Transverse colon (tissue), 4 donors: ENCODE measurements at regions not wholly inside any gene's neighbourhood (a gene's known extent, or its start where the extent isn't known, plus 50 kb on each side); places are given as distances from the start of the nearest gene placed in this dataset.

Experiments used
- DNase-seq: peaks from one replicate; pipeline ENCODE4 v3.0.0-alpha.2; 2019
- H3K27ac ChIP-seq, 4 donors: fragments of 200-600 bp; sonication (generic); 2 replicates each; pipeline ENCODE4 v1.5.1; 2016 to 2018; ENCODE audit warnings: inconsistent platforms in 4 of 4
- H3K27me3 ChIP-seq: fragments of 200-600 bp; sonication (generic); 2 replicates; pipeline ENCODE4 v1.5.1; 2017; ENCODE audit warnings: inconsistent platforms
- H3K36me3 ChIP-seq, 4 donors: fragments of 200-600 bp; sonication (generic); 2 replicates each; pipeline ENCODE4 v1.5.1; 2017 to 2019; ENCODE audit warnings: inconsistent platforms in 4 of 4
- H3K4me1 ChIP-seq, 4 donors: fragments of 200-600 bp; sonication (generic); 2 replicates each; pipeline ENCODE4 v1.5.1; 2017 to 2020; ENCODE audit warnings: inconsistent platforms in 4 of 4
- H3K4me3 ChIP-seq, 4 donors: fragments of 200-600 bp; sonication (generic); 1 replicate in 1 of 4; 2 replicates in 3 of 4; pipeline versions ENCODE4 v1.5.1 to v1.6.1; 2017 to 2019; ENCODE audit warnings: inconsistent platforms in 4 of 4
- H3K9me3 ChIP-seq, 2 donors: fragments of 200-600 bp; sonication (generic); 2 replicates each; pipeline ENCODE4 v1.5.1; 2017 to 2019; ENCODE audit warnings: inconsistent platforms in 2 of 2
- EP300 ChIP-seq: sonication (generic); formaldehyde crosslinking; IDR thresholded peaks from one replicate; pipeline ENCODE4 v1.6.1; 2017; ENCODE audit warnings: antibody characterized with exemption, low read depth
- POLR2A ChIP-seq: fragments of 450-650 bp; IDR thresholded peaks from one replicate; pipeline ENCODE4 v1.6.1; 2016; ENCODE audit warnings: antibody characterized with exemption, mild to moderate bottlenecking, moderate library complexity
- POLR2AphosphoS5 ChIP-seq, 3 donors: sonication (generic); formaldehyde crosslinking; IDR thresholded peaks; one replicate each; pipeline ENCODE4 v1.6.1; 2016; ENCODE audit warnings: antibody characterized with exemption in 3 of 3
- whole genome bisulfite sequencing, 2 donors: methylation state at CpG; one replicate each; pipeline ENCODE4 v1.1.5; 2018; ENCODE audit warnings: low coverage in 1 of 2; 5-methylcytosine and 5-hydroxymethylcytosine counted together
- in situ Hi-C, 4 donors: fragments of 200-750 bp; cut with MboI; loops; one replicate each; pipeline versions ENCODE4 v1.15.0 to v1.15.1; 2017; ENCODE audit warnings: low sequenced_read_pairs in 3 of 4, low pct_ligation_motif_present in 1 of 4, low pct_unique_long_range_greater_than_20kb in 1 of 4
- intact Hi-C: fragments of 100-400 bp; cut with DNase I; formaldehyde crosslinking; loops from one replicate; pipeline ENCODE4 v1.15.1; 2023; ENCODE audit warnings: low total_unique reads
- TF ChIP-seq, protein P1 (sequence below), 5 experiments: fragments of 200-600 bp in 3 of 5; fragments of 450-650 bp in 2 of 5; sonication (generic) in 3 of 5; IDR thresholded peaks; 1 replicate in 2 of 5; 2 replicates in 3 of 5; pipeline ENCODE4 v1.5.1; 2016 to 2017; ENCODE audit warnings: antibody characterized with exemption in 5 of 5, inconsistent platforms in 3 of 5, mild to moderate bottlenecking in 2 of 5, moderate library complexity in 1 of 5

DNA sequence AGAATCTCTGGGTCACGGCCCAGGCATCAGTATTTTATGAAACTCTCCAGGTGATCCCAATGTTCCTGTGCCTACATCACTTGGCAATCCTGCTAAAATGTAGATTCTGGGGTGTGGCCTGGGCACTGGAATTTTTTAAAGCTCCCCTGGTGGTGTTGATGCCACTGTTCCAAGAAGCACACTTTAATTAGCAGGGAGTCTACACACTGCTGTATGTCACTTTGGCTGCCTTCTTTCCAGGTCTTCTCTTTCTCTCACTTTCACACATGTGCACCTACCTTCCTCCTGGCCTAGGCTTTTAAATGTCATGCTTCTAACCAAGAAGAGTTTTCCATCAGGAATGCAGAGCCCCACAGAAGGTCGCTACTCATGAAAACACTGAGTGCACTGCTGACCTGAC lies 136.0 kb upstream of the ALDH1B1 start:
- Histone ChIP-seq H3K27ac (no peak overlapping the region), H3K4me3 (no peak overlapping the region), H3K4me1 (no peaks in the 10 kb centered on the region), H3K27me3 (no peaks in the 10 kb centered on the region), H3K36me3 (no peaks in the 10 kb centered on the region), H3K9me3 (no peaks in the 10 kb centered on the region)
- WGBS, 2 donors, result 85 to 88% methylated on average over 1 to 2 of the region's 2 CpGs
- in situ Hi-C loops, result no loop called here
- intact Hi-C loops, result no loop called here
- TF ChIP-seq, protein P1, sequence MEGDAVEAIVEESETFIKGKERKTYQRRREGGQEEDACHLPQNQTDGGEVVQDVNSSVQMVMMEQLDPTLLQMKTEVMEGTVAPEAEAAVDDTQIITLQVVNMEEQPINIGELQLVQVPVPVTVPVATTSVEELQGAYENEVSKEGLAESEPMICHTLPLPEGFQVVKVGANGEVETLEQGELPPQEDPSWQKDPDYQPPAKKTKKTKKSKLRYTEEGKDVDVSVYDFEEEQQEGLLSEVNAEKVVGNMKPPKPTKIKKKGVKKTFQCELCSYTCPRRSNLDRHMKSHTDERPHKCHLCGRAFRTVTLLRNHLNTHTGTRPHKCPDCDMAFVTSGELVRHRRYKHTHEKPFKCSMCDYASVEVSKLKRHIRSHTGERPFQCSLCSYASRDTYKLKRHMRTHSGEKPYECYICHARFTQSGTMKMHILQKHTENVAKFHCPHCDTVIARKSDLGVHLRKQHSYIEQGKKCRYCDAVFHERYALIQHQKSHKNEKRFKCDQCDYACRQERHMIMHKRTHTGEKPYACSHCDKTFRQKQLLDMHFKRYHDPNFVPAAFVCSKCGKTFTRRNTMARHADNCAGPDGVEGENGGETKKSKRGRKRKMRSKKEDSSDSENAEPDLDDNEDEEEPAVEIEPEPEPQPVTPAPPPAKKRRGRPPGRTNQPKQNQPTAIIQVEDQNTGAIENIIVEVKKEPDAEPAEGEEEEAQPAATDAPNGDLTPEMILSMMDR (IDR thresholded peaks at IDR 0.05), result no peak
- TF ChIP-seq EP300, result no peak
- no peak for DNase-seq

DNA sequence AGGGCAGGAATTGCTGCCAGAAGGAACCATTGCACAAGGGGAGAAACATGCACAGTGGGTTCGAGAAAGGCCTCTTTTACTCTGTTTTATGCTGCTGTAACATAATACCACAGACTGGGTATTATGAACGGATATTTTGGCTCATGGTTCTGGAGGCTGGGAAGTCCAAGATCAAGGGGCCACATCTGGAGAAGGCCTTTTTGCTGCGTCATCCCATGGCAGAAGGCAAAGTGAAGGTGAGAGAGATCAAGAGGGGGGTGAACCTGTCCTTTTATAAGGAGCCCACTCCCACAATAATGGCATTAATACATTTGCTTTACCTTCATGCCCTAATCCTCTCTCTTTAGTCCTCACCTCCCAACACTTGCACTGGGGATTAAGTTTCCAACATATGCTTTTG lies 136.9 kb upstream of the ALDH1B1 start:
- Histone ChIP-seq H3K36me3 (no peaks in the 10 kb centered on the region), H3K27ac (no peak overlapping the region), H3K9me3 (no peaks in the 10 kb centered on the region), H3K4me3 (no peak overlapping the region), H3K4me1 (no peaks in the 10 kb centered on the region), H3K27me3 (no peaks in the 10 kb centered on the region)
- intact Hi-C loops (no loop called here), in situ Hi-C loops (no loop called here)
- WGBS, 2 donors, result 80 to 85% methylated on average over 1 to 3 of the region's 3 CpGs
- no peak for TF ChIP-seq POLR2AphosphoS5 (IDR thresholded peaks at IDR 0.05)
- TF ChIP-seq POLR2A, result no peak
- TF ChIP-seq, protein P1 (IDR thresholded peaks at IDR 0.05), result no peak
- no peak for TF ChIP-seq EP300
- no peak for DNase-seq

DNA sequence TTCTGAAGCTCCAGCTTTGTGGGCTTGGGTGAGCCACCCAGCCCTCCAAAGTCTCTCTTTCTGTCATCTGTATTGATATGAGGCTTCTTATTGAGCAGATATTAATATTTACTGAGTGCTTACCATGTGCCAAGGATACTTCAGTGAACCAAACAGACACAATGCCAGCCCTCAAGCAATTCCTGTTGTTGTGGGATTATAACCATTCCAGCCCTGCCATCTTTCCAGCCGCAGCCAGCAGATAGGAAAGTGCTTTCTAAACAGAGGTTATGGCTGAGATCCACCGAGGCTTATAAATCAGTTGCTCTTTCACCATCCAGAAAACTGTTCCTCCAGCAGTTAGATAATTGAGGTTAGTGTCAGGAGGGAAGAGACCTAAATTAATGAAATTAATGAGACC lies 137.7 kb upstream of the ALDH1B1 start:
- no peak for DNase-seq
- no peaks in the 10 kb centered on the region for H3K27me3 ChIP-seq
- no peaks in the 10 kb centered on the region for H3K4me1 ChIP-seq
- 74% methylated on average over 2 of the region's 2 CpGs; no CpG with 5 or more reads in 1 of the 2 donors for WGBS, 2 donors
- in situ Hi-C loops (no loop called here), intact Hi-C loops (no loop called here)
- no peak overlapping the region for H3K4me3 ChIP-seq
- no peaks in the 10 kb centered on the region for H3K36me3 ChIP-seq
- H3K9me3 ChIP-seq, result no peaks in the 10 kb centered on the region
- no peak overlapping the region for H3K27ac ChIP-seq
- no peak for TF ChIP-seq EP300
- no peak for TF ChIP-seq POLR2A
- TF ChIP-seq POLR2AphosphoS5 (IDR thresholded peaks at IDR 0.05), result no peak
- TF ChIP-seq, protein P1 (IDR thresholded peaks at IDR 0.05), result no peak

DNA sequence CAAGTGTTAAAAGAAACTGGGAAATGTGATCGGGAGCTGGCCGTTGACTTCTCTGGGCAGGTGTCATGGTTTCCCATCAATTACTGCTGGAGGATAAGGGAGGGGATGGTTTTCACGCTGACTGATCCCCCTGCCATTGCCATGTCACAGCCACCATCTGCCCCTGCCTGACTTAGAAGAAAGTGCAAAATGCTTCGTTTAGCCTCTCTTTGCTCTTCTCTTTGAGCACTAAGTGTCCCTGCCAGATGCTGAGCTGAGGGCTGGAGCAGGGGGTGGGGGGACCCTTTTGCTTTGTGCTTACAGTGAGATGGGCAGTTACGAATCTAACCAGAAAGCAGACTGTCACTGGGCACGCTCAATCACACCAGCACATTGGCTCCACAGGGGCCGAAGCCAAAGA lies 138.4 kb upstream of the ALDH1B1 start:
- no peaks in the 10 kb centered on the region for H3K27me3 ChIP-seq
- no peak overlapping the region for H3K4me3 ChIP-seq
- no peak overlapping the region for H3K27ac ChIP-seq
- intact Hi-C loops (no loop called here), in situ Hi-C loops (no loop called here)
- H3K36me3 ChIP-seq, result no peaks in the 10 kb centered on the region
- WGBS, 2 donors, result 61 to 71% methylated on average over 3 to 7 of the region's 7 CpGs
- no peaks in the 10 kb centered on the region for H3K4me1 ChIP-seq
- no peak for DNase-seq
- no peak for TF ChIP-seq POLR2AphosphoS5 (IDR thresholded peaks at IDR 0.05)
- no peak for TF ChIP-seq POLR2A
- TF ChIP-seq EP300, result no peak
- TF ChIP-seq, protein P1 (IDR thresholded peaks at IDR 0.05), result no peak
- H3K9me3 ChIP-seq, result no peaks in the 10 kb centered on the region
